ENCODE measurements at regions not wholly inside any gene's neighbourhood (a gene's known extent, or its start where the extent isn't known, plus 50 kb on each side); places are given as distances from the start of the nearest gene placed in this dataset.
"Not testable (repeated sequence)": the region's sequence is repeated elsewhere in the genome, so short reads cannot be mapped to it uniquely, and the experiment has no call there.

- DNase-seq = no peak
These were observed 322.2 kb upstream of the SGCD start for GRCh38 chr5:156004754-156005153.

GRCh38 chr5:156006026-156006647, 320.8 kb upstream of the SGCD start:
- no peak for DNase-seq

DNA sequence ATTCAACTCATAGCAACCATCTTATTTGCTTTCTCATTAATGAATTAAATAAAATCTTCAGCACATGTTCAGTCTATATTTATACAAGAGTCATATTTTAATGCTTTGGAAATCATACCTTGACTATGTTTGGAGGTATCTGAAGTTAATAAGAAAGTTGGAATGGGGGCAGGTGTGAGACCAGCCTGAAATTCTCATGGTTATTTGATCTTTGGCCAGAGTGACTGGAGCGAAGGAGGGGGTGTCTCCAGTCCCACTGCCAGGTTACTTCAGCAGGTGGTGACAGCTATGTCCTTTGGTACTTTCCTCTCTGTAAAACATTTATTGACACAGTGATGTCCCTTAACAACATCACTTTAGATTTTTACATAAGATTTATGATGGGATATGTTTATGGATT, 318.1 kb upstream of the SGCD start:
- no peak for DNase-seq

DNA sequence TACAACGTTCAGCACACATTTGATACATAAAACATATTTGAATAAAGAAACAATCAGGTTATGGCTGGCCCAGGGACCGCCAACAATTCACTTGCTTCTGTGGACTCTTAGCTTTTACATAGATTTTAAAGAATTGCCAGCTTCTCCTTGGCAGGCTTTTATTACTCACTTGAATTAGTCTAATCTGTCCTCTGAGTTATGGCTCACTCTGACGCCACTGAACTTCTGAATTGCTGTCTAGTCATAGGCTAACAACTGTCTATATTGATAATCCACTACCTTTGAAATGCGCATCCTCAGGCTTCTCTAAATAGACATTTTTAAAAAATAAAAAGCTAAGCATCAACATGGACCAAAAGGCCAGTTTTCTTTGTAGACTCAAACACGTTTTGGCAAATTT, 317.4 kb upstream of the SGCD start:
- no peak for DNase-seq

GRCh38 chr5:156015137-156015536, 311.8 kb upstream of the SGCD start:
- no peak for DNase-seq

- DNase-seq = no peak
These were observed 307.8 kb upstream of the SGCD start for GRCh38 chr5:156019130-156019529.

GRCh38 chr5:156019571-156020180, 307.3 kb upstream of the SGCD start:
- no peak for DNase-seq

DNA sequence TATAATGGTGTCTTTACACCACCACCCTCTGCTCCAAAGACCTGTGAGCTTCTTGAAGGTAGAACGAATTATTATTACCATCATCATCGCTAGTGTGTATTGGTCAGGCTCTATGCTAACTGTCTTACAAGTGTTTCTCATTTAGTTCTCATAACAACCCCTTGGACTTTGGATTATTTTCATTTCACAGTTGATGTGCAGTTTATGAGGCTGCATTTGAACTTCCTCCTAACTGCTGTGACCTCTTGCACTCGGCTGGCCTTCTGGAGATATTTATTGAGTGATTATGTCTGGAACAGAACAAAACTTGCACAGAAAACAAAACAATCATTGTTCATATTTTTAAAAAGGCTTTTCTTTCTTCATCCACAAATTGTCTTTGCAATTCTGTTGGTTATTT, 306.3 kb upstream of the SGCD start:
- no peak for DNase-seq

DNA sequence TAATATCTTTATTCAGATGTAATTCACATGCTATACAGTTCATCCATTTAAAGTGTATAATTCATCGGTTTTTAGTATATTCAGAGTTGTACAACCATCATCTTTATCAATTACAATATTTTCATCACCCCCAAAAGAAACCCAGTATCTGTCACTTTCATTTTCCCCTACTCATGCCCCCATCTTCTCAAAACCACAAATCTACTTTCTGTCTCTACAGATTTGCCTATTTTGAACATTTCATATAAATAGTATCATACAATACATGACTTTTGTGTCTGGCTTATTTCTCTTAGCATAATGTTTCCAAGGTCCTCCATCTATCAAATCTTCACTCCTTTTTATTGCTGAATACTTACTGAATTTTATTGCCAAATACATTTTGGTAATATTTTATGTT, 305.1 kb upstream of the SGCD start:
- no peak for DNase-seq

GRCh38 chr5:156025656-156026055, 301.3 kb upstream of the SGCD start:
- DNase-seq = no peak

DNA sequence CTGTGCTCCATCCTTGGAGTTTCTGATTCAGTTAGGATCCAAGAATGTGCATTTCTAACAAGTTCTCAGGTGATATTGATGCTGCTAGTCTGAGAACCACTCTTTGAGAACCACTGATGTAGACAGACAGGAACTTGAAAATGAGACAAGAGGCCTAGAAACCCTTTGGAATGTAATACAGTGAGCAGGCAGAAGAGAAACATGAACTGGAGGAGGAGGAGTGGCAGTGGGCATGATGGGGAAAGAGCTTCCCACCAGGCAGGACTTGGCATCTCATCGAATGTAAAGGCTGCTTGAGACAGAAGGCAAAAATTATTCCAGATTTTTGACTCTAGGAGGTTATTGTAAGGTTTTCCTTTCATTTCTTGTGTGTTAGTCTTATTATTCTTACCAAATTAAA, 295.8 kb upstream of the SGCD start:
- no peak for DNase-seq

GRCh38 chr5:156036640-156037039, 290.3 kb upstream of the SGCD start:
- DNase-seq = no peak

DNA sequence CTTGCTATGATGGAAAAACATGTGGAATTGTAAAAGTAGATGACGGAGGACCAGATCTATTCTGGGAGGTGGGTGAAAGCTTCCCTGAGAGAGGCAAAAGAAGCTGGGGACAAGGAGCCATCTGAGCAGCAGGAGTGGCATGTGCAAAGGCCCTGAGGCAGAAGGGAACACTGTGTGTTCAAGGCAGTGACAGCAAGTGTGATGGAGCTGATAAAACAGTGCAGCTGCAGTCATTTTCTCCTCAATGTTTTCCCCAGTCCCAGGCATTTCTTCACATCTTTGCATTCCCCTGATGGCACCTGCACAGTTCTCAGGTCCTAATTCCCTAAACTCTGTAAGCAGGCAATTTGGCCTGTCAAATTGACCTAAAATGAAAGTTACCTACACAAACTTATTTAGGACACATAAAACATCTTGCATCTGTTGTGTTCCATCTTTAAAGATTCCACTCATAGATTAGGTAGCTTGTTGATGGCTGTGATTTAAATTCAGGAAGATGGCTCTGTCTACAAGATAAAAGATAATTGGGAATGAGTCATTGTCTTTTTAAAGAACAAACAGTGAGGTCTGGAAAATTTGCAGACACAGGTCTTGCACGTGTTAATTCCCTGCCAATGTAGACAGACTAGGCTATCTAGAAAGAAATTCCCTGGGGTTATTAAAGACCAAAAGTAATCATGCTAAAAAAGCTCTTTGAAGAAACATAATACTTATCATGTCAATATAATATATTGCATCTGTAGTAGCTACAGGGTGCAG, 289.6 kb upstream of the SGCD start:
- no peak for DNase-seq

DNA sequence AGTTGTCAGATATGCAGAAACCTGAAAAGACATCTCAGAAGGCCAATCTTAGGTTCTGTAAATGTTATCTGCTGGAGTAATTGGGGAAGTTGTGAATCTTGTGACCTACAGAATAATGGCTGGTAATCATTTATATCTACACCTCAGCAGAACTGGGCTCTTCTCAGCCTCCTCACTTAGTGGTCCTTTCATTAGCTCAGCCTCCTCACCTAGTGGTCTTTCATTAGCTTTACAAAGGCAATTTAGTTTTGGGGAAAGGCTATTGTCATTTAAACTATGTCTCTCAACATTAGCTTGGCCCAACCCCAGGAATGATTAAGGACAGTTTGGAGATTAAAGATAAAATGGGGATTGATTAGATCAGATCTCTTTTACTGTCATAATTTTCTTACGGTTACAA, 284.2 kb upstream of the SGCD start:
- no peak for DNase-seq

- DNase-seq = no peak
These were observed 283.6 kb upstream of the SGCD start for GRCh38 chr5:156043351-156043750.

- DNase-seq = no peak
These were observed 275.0 kb upstream of the SGCD start for GRCh38 chr5:156051972-156052371.

DNA sequence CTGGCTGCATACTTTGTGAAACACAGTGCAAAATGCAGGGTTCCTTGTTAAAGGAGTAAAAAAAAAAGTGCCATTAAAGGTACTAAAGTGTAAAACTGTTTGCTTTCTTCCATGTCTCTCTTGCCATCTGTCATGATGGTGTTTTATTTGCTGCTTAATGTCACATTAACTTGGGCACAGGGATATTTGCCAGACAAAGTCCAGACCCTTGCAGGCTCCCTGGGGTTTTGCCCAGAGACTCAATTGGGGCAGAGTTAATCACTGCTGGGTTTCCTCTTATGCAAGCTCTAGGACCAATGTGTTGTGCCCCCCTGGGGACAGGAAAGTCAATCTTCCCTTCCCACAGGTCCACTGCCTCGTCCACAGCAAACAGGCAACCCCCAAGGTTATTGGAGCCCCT, 274.3 kb upstream of the SGCD start:
- no peak for DNase-seq

- DNase-seq = no peak
These were observed 273.9 kb upstream of the SGCD start for GRCh38 chr5:156053056-156053455.

DNA sequence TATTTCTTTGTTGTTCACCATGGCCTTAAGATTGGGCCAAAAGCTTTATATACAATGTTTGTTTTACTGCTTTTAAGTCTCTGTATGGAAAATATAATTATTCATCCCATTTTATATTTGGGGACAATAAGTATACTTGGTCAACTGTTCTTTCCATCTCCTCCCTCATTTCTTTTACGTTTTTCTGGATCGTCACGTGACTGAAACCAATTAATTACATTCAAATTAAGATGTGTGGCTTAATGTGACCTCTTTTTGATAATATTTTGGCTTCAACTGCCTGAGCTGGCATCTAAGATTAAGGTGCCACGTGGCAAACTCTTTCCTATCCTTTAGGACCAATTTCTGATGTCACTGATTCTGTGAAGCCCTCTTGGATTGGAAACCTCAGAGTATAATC, 250.1 kb upstream of the SGCD start:
- no peak for DNase-seq

GRCh38 chr5:156087577-156088110, 239.3 kb upstream of the SGCD start:
- DNase-seq = no peak

- not testable (repeated sequence) for DNase-seq
These were observed 236.7 kb upstream of the SGCD start for GRCh38 chr5:156089955-156090940.

GRCh38 chr5:156093024-156093423, 233.9 kb upstream of the SGCD start:
- DNase-seq = no peak

DNA sequence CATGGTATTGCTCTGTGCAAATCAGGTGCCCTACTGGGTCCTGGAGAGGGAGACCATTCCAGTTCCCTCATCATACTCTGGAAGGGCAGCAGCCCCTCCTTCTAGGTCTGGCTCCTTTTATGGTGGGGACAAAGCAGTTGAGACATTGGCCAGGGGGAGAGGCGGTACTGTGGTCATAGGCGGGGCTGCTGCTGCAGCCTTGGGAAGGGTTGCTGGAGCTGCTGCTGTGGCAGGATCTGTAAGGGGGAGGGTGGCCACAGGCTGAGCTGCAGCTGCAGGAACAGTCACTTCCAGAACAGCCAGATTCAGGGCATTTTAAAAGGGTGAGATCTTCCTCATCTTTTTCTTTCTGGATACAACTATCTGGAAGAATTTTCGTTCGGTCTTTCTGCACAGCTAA, 233.0 kb upstream of the SGCD start:
- DNase-seq = no peak

Measured in NCI-H1048 (cell line).